MM.1S (cell line): ENCODE measurements at regions not wholly inside any gene's neighbourhood (a gene's known extent, or its start where the extent isn't known, plus 50 kb on each side); places are given as distances from the start of the nearest gene placed in this dataset.

Source experiments
- DNase-seq: peaks from one replicate; pipeline ENCODE4 v3.0.0-alpha.2; 2015
- H2AFZ ChIP-seq: fragments of 300-600 bp; sonication (generic); 2 replicates; pipeline ENCODE4 v1.6.0; 2016; ENCODE audit warnings: antibody characterized with exemption, low read length
- H3F3A ChIP-seq: fragments of 300-600 bp; sonication (generic); 2 replicates; pipeline ENCODE4 v1.6.1; 2016; ENCODE audit warnings: mild to moderate bottlenecking, antibody characterized with exemption, low read length, moderate library complexity, mixed read lengths; ENCODE audit not compliant: insufficient read depth
- H3K27ac ChIP-seq: fragments of 300-600 bp; sonication (generic); 2 replicates; pipeline ENCODE4 v1.5.1; 2016; ENCODE audit warnings: mild to moderate bottlenecking, low read length
- H3K27me3 ChIP-seq: fragments of 300-600 bp; sonication (generic); replicated peaks from 2 replicates; pipeline ENCODE4 v1.6.0; 2016; ENCODE audit warnings: low read length; ENCODE audit not compliant: insufficient read depth
- H3K36me3 ChIP-seq: fragments of 300-600 bp; sonication (generic); replicated peaks from 2 replicates; pipeline ENCODE4 v1.6.1; 2016; ENCODE audit warnings: mild to moderate bottlenecking, low read length, mixed read lengths; ENCODE audit not compliant: insufficient read depth
- H3K4me1 ChIP-seq: fragments of 300-600 bp; sonication (generic); 2 replicates; pipeline ENCODE4 v1.6.1; 2016; ENCODE audit warnings: low read length, mixed read lengths
- H3K4me2 ChIP-seq: fragments of 300-600 bp; sonication (generic); 2 replicates; pipeline ENCODE4 v1.6.0; 2016; ENCODE audit warnings: low read depth, low read length
- H3K4me3 ChIP-seq: fragments of 300-600 bp; sonication (generic); 2 replicates; pipeline ENCODE4 v1.5.1; 2016; ENCODE audit warnings: low read length, mixed read lengths
- H3K79me2 ChIP-seq: fragments of 300-600 bp; sonication (generic); 2 replicates; pipeline ENCODE4 v1.6.1; 2016; ENCODE audit warnings: mixed run types, low read length, mixed read lengths
- H3K9ac ChIP-seq: fragments of 300-600 bp; sonication (generic); 2 replicates; pipeline ENCODE4 v1.6.1; 2016; ENCODE audit warnings: low read length, mixed read lengths
- H3K9me2 ChIP-seq: fragments of 300-600 bp; sonication (generic); replicated peaks from 2 replicates; pipeline ENCODE4 v1.6.1; 2016; ENCODE audit warnings: mild to moderate bottlenecking, low read length, mixed read lengths; ENCODE audit not compliant: insufficient read depth
- H3K9me3 ChIP-seq: fragments of 300-600 bp; sonication (generic); replicated peaks from 2 replicates; pipeline ENCODE4 v1.6.1; 2016; ENCODE audit warnings: mild to moderate bottlenecking, low read length, mixed read lengths; ENCODE audit not compliant: insufficient read depth
- H4K20me1 ChIP-seq: fragments of 300-600 bp; sonication (generic); 2 replicates; pipeline ENCODE4 v1.6.1; 2016; ENCODE audit warnings: mild to moderate bottlenecking, low read length, moderate library complexity, mixed read lengths; ENCODE audit not compliant: insufficient read depth
- CTCF ChIP-seq: fragments of 300-600 bp; sonication (generic); IDR thresholded peaks from 2 replicates; pipeline ENCODE4 v1.5.1; 2016; ENCODE audit warnings: antibody characterized with exemption, low read length, mixed read lengths
- EZH2 ChIP-seq: fragments of 300-600 bp; sonication (generic); optimal IDR thresholded peaks from 2 replicates; pipeline ENCODE3; 2017; ENCODE audit warnings: low read depth, mild to moderate bottlenecking, antibody characterized with exemption, low read length, mixed read lengths
- EZH2phosphoT487 ChIP-seq: fragments of 300-600 bp; sonication (generic); IDR thresholded peaks from 2 replicates; pipeline ENCODE4 v1.6.1; 2018; ENCODE audit warnings: antibody characterized with exemption, low read length

DNA sequence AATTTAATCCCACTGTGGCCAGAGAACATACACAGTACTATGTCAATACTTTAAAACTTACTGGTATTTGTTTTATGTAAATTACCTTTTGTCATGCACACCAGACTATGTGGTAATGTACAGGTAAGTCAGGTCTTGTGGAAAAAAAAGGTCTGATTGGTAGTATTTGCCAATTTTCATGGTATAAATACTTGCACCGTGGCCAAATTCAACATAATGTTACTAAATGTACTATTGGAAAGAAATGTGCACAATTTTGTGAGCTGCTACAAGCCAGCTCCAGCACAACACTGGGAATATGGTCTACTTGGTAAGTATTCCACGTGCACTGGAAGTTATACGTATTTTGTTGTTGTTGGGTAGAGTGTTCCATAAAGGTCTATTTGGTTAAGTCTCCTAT, 392.5 kb downstream of the RPS24 start:
- H3K4me2 ChIP-seq: no peak overlapping the region
- no peak for DNase-seq
- H3K36me3 ChIP-seq: no peaks in the 10 kb centered on the region
- no peak overlapping the region for H2AFZ ChIP-seq
- H3K27ac ChIP-seq: no peak overlapping the region
- no peak overlapping the region for H3K9ac ChIP-seq
- no peaks in the 10 kb centered on the region for H4K20me1 ChIP-seq
- no peaks in the 10 kb centered on the region for H3K79me2 ChIP-seq
- no peaks in the 10 kb centered on the region for H3K9me3 ChIP-seq
- no peaks in the 10 kb centered on the region for H3K9me2 ChIP-seq
- no peaks in the 10 kb centered on the region for H3F3A ChIP-seq
- H3K27me3 ChIP-seq: no peaks in the 10 kb centered on the region
- no peak overlapping the region for H3K4me3 ChIP-seq
- no peak for TF ChIP-seq CTCF
- TF ChIP-seq EZH2phosphoT487: no peak
- no peak for TF ChIP-seq EZH2
- no peaks in the 10 kb centered on the region for H3K4me1 ChIP-seq

GRCh38 chr10:78427497-78428031, 393.9 kb downstream of the RPS24 start:
- Histone ChIP-seq H3F3A (no peaks in the 10 kb centered on the region), H3K27me3 (no peaks in the 10 kb centered on the region), H3K9me3 (no peaks in the 10 kb centered on the region), H3K9ac (no peak overlapping the region), H3K27ac (no peak overlapping the region), H3K36me3 (no peaks in the 10 kb centered on the region), H3K79me2 (no peaks in the 10 kb centered on the region), H4K20me1 (no peaks in the 10 kb centered on the region), H3K4me1 (no peaks in the 10 kb centered on the region), H3K4me3 (no peak overlapping the region), H3K4me2 (no peak overlapping the region), H3K9me2 (no peaks in the 10 kb centered on the region), H2AFZ (no peak overlapping the region)
- DNase-seq: no peak
- TF ChIP-seq EZH2phosphoT487 (no peak), CTCF (no peak), EZH2 (no peak)

GRCh38 chr10:78428579-78428978, 394.9 kb downstream of the RPS24 start:
- Histone ChIP-seq H2AFZ (no peak overlapping the region), H3K9me2 (no peaks in the 10 kb centered on the region), H3K36me3 (no peaks in the 10 kb centered on the region), H3K4me2 (no peak overlapping the region), H3K9ac (no peak overlapping the region), H3K4me3 (no peak overlapping the region), H3F3A (no peaks in the 10 kb centered on the region), H3K79me2 (no peaks in the 10 kb centered on the region), H3K9me3 (no peaks in the 10 kb centered on the region), H4K20me1 (no peaks in the 10 kb centered on the region), H3K4me1 (no peaks in the 10 kb centered on the region), H3K27ac (no peak overlapping the region), H3K27me3 (no peaks in the 10 kb centered on the region)
- TF ChIP-seq EZH2 (no peak), EZH2phosphoT487 (no peak), CTCF (no peak)
- DNase-seq: no peak
